GM18511 (cell line): ENCODE measurements at regions not wholly inside any gene's neighbourhood (a gene's known extent, or its start where the extent isn't known, plus 50 kb on each side); places are given as distances from the start of the nearest gene placed in this dataset.
"Not testable (repeated sequence)": the region's sequence is repeated elsewhere in the genome, so short reads cannot be mapped to it uniquely, and the experiment has no call there.

Experiments
- ATAC-seq: cut with Tn5 transposase; IDR thresholded peaks from one replicate; pipeline ENCODE4 v1.9.1; 2021; ENCODE audit warnings: mild to moderate bottlenecking, moderate library complexity; ENCODE audit not compliant: unreplicated experiment

GRCh38 chrX:12034741-12035140 is 103.5 kb upstream of the FRMPD4 start:
- no peak for ATAC-seq

- ATAC-seq, result no peak
These were observed 95.7 kb upstream of the FRMPD4 start for GRCh38 chrX:12042615-12043014.

GRCh38 chrX:12052109-12052508 is 86.2 kb upstream of the FRMPD4 start:
- no peak for ATAC-seq

GRCh38 chrX:12058087-12058486 is 80.2 kb upstream of the FRMPD4 start:
- no peak for ATAC-seq

- no peak for ATAC-seq
These were observed 77.6 kb upstream of the FRMPD4 start for GRCh38 chrX:12060489-12061260.

- ATAC-seq, result no peak
These were observed 73.0 kb upstream of the FRMPD4 start for GRCh38 chrX:12065251-12065650.

GRCh38 chrX:12076046-12076445 is 62.2 kb upstream of the FRMPD4 start:
- no peak for ATAC-seq

GRCh38 chrX:12080265-12080664 is 58.0 kb upstream of the FRMPD4 start:
- ATAC-seq, result peak; percentile 56

GRCh38 chrX:12082959-12083358 is 55.3 kb upstream of the FRMPD4 start:
- ATAC-seq, result not testable (repeated sequence)
